Femur (tissue), 1 donor: ENCODE measurements at regions not wholly inside any gene's neighbourhood (a gene's known extent, or its start where the extent isn't known, plus 50 kb on each side); places are given as distances from the start of the nearest gene placed in this dataset.
"Not testable (repeated sequence)": the region's sequence is repeated elsewhere in the genome, so short reads cannot be mapped to it uniquely, and the experiment has no call there.

Experiments used
- DNase-seq: peaks from one replicate; pipeline ENCODE4 v3.0.0-alpha.2; 2017

- DNase-seq = no peak
Measured at GRCh38 chr13:97736436-97736835, 217.0 kb upstream of the IPO5 start.

- no peak for DNase-seq
Measured at GRCh38 chr13:97742084-97742483, 211.4 kb upstream of the IPO5 start.

- no peak for DNase-seq
Measured at GRCh38 chr13:97743938-97744337, 209.5 kb upstream of the IPO5 start.

GRCh38 chr13:97746649-97747048 is 206.8 kb upstream of the IPO5 start:
- DNase-seq = no peak

- DNase-seq = no peak
Measured at GRCh38 chr13:97749174-97749573, 204.3 kb upstream of the IPO5 start.

GRCh38 chr13:97751477-97751876 is 202.0 kb upstream of the IPO5 start:
- DNase-seq = no peak

GRCh38 chr13:97752961-97753668 is 200.4 kb upstream of the IPO5 start:
- no peak for DNase-seq

- DNase-seq = no peak
Measured at GRCh38 chr13:97753942-97754670, 199.4 kb upstream of the IPO5 start.

- DNase-seq = no peak
Measured at GRCh38 chr13:97757807-97758206, 195.7 kb upstream of the IPO5 start.

GRCh38 chr13:97758317-97758716 is 195.2 kb upstream of the IPO5 start:
- no peak for DNase-seq

- no peak for DNase-seq
Measured at GRCh38 chr13:97761796-97762540, 191.5 kb upstream of the IPO5 start.

GRCh38 chr13:97766749-97767148 is 186.7 kb upstream of the IPO5 start:
- DNase-seq = no peak

GRCh38 chr13:97768134-97768533 is 185.3 kb upstream of the IPO5 start:
- no peak for DNase-seq

GRCh38 chr13:97770231-97770630 is 183.2 kb upstream of the IPO5 start:
- not testable (repeated sequence) for DNase-seq

GRCh38 chr13:97772466-97772865 is 181.0 kb upstream of the IPO5 start:
- not testable (repeated sequence) for DNase-seq

- not testable (repeated sequence) for DNase-seq
Measured at GRCh38 chr13:97774391-97775100, 178.9 kb upstream of the IPO5 start.

- no peak for DNase-seq
Measured at GRCh38 chr13:97780486-97780885, 173.0 kb upstream of the IPO5 start.

GRCh38 chr13:97781891-97782305 is 171.6 kb upstream of the IPO5 start:
- no peak for DNase-seq

- no peak for DNase-seq
Measured at GRCh38 chr13:97786510-97786909, 167.0 kb upstream of the IPO5 start.

GRCh38 chr13:97797553-97797952 is 155.9 kb upstream of the IPO5 start:
- DNase-seq = no peak

- no peak for DNase-seq
Measured at GRCh38 chr13:97798171-97798821, 155.2 kb upstream of the IPO5 start.

GRCh38 chr13:97798836-97799235 is 154.6 kb upstream of the IPO5 start:
- no peak for DNase-seq

GRCh38 chr13:97802213-97802612 is 151.3 kb upstream of the IPO5 start:
- DNase-seq = no peak
